ENCODE measurements at regions not wholly inside any gene's neighbourhood (a gene's known extent, or its start where the extent isn't known, plus 50 kb on each side); places are given as distances from the start of the nearest gene placed in this dataset.

- H3K4me3 ChIP-seq (ENCODE audit: low read depth, low read length): no peak overlapping the region
- no peak for DNase-seq (ENCODE audit: low read depth, low spot score)
- in situ Hi-C loops (cut with HindIII; ENCODE audit: low sequenced_read_pairs): no loop called here
- no peak for TF ChIP-seq CTCF (IDR thresholded peaks at IDR 0.05; ENCODE audit: low read depth, low read length)
These were observed 415.3 kb upstream of the NRP1 start for GRCh38 chr10:33749790-33750189.

- peak; percentile 2 for DNase-seq (ENCODE audit: low read depth, low spot score)
- TF ChIP-seq CTCF (IDR thresholded peaks at IDR 0.05; ENCODE audit: low read depth, low read length): no peak
- in situ Hi-C loops (cut with HindIII; ENCODE audit: low sequenced_read_pairs): no loop called here
- H3K4me3 ChIP-seq (ENCODE audit: low read depth, low read length): no peak overlapping the region
These were observed 414.7 kb upstream of the NRP1 start for GRCh38 chr10:33749067-33749735.

- TF ChIP-seq CTCF (IDR thresholded peaks at IDR 0.05; ENCODE audit: low read depth, low read length): no peak
- in situ Hi-C loops (cut with HindIII; ENCODE audit: low sequenced_read_pairs): no loop called here
- no peak overlapping the region for H3K4me3 ChIP-seq (ENCODE audit: low read depth, low read length)
- peak; percentile 52 for DNase-seq (ENCODE audit: low read depth, low spot score)
These were observed 412.4 kb upstream of the NRP1 start for GRCh38 chr10:33746836-33747268.

- no peak overlapping the region for H3K4me3 ChIP-seq (ENCODE audit: low read depth, low read length)
- in situ Hi-C loops (cut with HindIII; ENCODE audit: low sequenced_read_pairs): no loop called here
- TF ChIP-seq CTCF (IDR thresholded peaks at IDR 0.05; ENCODE audit: low read depth, low read length): no peak
- DNase-seq (ENCODE audit: low read depth, low spot score): no peak
These were observed 411.7 kb upstream of the NRP1 start for GRCh38 chr10:33746186-33746585.

GRCh38 chr10:33743429-33743857, 409.0 kb upstream of the NRP1 start:
- no peak for DNase-seq (ENCODE audit: low read depth, low spot score)
- TF ChIP-seq CTCF (IDR thresholded peaks at IDR 0.05; ENCODE audit: low read depth, low read length): no peak
- in situ Hi-C loops (cut with HindIII; ENCODE audit: low sequenced_read_pairs): no loop called here
- no peak overlapping the region for H3K4me3 ChIP-seq (ENCODE audit: low read depth, low read length)

GRCh38 chr10:33739031-33739430, 404.6 kb upstream of the NRP1 start:
- TF ChIP-seq CTCF (IDR thresholded peaks at IDR 0.05; ENCODE audit: low read depth, low read length): no peak
- DNase-seq (ENCODE audit: low read depth, low spot score): no peak
- in situ Hi-C loops (cut with HindIII; ENCODE audit: low sequenced_read_pairs): no loop called here
- no peak overlapping the region for H3K4me3 ChIP-seq (ENCODE audit: low read depth, low read length)

Measured in astrocyte of the spinal cord (primary cell).